H1 (cell line): ENCODE measurements at regions not wholly inside any gene's neighbourhood (a gene's known extent, or its start where the extent isn't known, plus 50 kb on each side); places are given as distances from the start of the nearest gene placed in this dataset.

ENCODE experiments used
- CTCF ChIA-PET: fragments of 300-600 bp; sonication (Branson Sonifier 250); formaldehyde crosslinking; loops from one replicate; lab custom pipeline; 2021; ENCODE audit not compliant: partially characterized antibody; lab: Charles Lee
- POLR2A ChIA-PET: fragments of 300-600 bp; sonication (Branson Sonifier 250); formaldehyde crosslinking; loops from one replicate; lab custom pipeline; 2021; ENCODE audit warnings: inconsistent platforms; ENCODE audit not compliant: partially characterized antibody; lab: Charles Lee
- DNase-seq, 2 experiments: peaks; one replicate each; pipeline versions ENCODE4 v3.0.0 to v3.0.0-alpha.2; 2010 to 2022; ENCODE audit warnings: low spot score in 2 of 2, low read depth in 1 of 2, mixed read lengths in 1 of 2
- FAIRE-seq: peaks from 2 replicates; lab custom pipeline; 2011; peaks lifted over from hg19 to GRCh38; lab: Jason Lieb, UNC
- H2AFZ ChIP-seq: 2 replicates; pipeline ENCODE4 v1.8.1; 2012; ENCODE audit warnings: low read length, inconsistent platforms
- H2AK5ac ChIP-seq: 2 replicates; pipeline ENCODE4 v1.6.1; 2013; ENCODE audit warnings: low read depth, low read length
- H2BK120ac ChIP-seq: replicated peaks from 2 replicates; pipeline ENCODE3; 2013; ENCODE audit warnings: low read depth, low read length, inconsistent platforms
- H2BK12ac ChIP-seq: 2 replicates; pipeline ENCODE4 v1.6.1; 2013; ENCODE audit warnings: low read depth, low read length
- H2BK15ac ChIP-seq: 2 replicates; pipeline ENCODE4 v1.6.1; 2013; ENCODE audit warnings: low read length
- H2BK20ac ChIP-seq: 2 replicates; pipeline ENCODE4 v1.6.1; 2013; ENCODE audit warnings: low read length
- H2BK5ac ChIP-seq: 2 replicates; pipeline ENCODE4 v1.6.1; 2013; ENCODE audit warnings: low read depth, low read length
- H3K14ac ChIP-seq: 2 replicates; pipeline ENCODE4 v1.6.1; 2013; ENCODE audit warnings: inconsistent platforms; ENCODE audit not compliant: insufficient read length
- H3K18ac ChIP-seq: 2 replicates; pipeline ENCODE4 v1.6.1; 2013; ENCODE audit warnings: low read length; ENCODE audit errors: extremely low read depth
- H3K23ac ChIP-seq: 2 replicates; pipeline ENCODE4 v1.6.1; 2013; ENCODE audit warnings: inconsistent platforms; ENCODE audit not compliant: insufficient read length
- H3K23me2 ChIP-seq: 2 replicates; pipeline ENCODE4 v1.6.1; 2013; ENCODE audit warnings: low read depth, low read length
- H3K27ac ChIP-seq: 2 replicates; pipeline ENCODE4 v1.6.1; 2011; ENCODE audit warnings: low read depth, low read length, inconsistent platforms
- H3K27me3 ChIP-seq, 4 experiments: replicated peaks in 1 of 4; 1 replicate in 1 of 4; 2 replicates in 3 of 4; pipeline versions ENCODE4 v1.6.1 to v1.8.1; 2011 to 2013; ENCODE audit warnings: low read length in 3 of 4, mild to moderate bottlenecking in 3 of 4, inconsistent platforms in 2 of 4, mixed read lengths in 2 of 4, moderate library complexity in 1 of 4; ENCODE audit not compliant: control insufficient read depth in 3 of 4, insufficient read depth in 3 of 4; ENCODE audit errors: extremely low read depth in 1 of 4
- H3K36me3 ChIP-seq, 4 experiments: 2 replicates each; pipeline versions ENCODE4 v1.6.1 to v1.8.1; 2011 to 2013; ENCODE audit warnings: mild to moderate bottlenecking in 4 of 4, low read length in 3 of 4, moderate library complexity in 2 of 4, control low read depth in 1 of 4, inconsistent platforms in 1 of 4; ENCODE audit not compliant: insufficient read depth in 4 of 4, control insufficient read depth in 2 of 4
- H3K4ac ChIP-seq: replicated peaks from 2 replicates; pipeline ENCODE3; 2013; ENCODE audit warnings: low read length, low read depth, mixed read lengths, inconsistent platforms; ENCODE audit not compliant: insufficient read length
- H3K4me1 ChIP-seq, 4 experiments: replicated peaks in 1 of 4; 1 replicate in 1 of 4; 2 replicates in 3 of 4; pipeline versions ENCODE4 v1.6.1 to v1.8.1; 2011 to 2013; ENCODE audit warnings: low read length in 3 of 4, inconsistent platforms in 2 of 4, mixed read lengths in 1 of 4; ENCODE audit not compliant: insufficient read depth in 4 of 4, control insufficient read depth in 3 of 4
- H3K4me2 ChIP-seq, 2 experiments: 2 replicates each; pipeline versions ENCODE4 v1.6.1 to v1.8.1; 2011 to 2013; ENCODE audit warnings: low read depth in 2 of 2, low read length in 2 of 2, control low read depth in 1 of 2, inconsistent platforms in 1 of 2, mild to moderate bottlenecking in 1 of 2; ENCODE audit not compliant: insufficient read depth in 1 of 2
- H3K4me3 ChIP-seq, 4 experiments: fragments of 200-600, 300-600 bp in 1 of 4; sonication (generic), shearing (Covaris generic), sonication (Bioruptor Twin) in 1 of 4; 2 replicates each; pipeline versions ENCODE4 v1.5.1 to v1.8.1; 2011 to 2016; ENCODE audit warnings: low read length in 4 of 4, low read depth in 3 of 4, control low read depth in 2 of 4, inconsistent platforms in 2 of 4, mild to moderate bottlenecking in 2 of 4, mixed read lengths in 1 of 4, moderate library complexity in 1 of 4; ENCODE audit not compliant: insufficient read depth in 2 of 4; ENCODE audit errors: extremely low read depth in 1 of 4
- H3K56ac ChIP-seq: replicated peaks from 2 replicates; pipeline ENCODE3; 2013; ENCODE audit warnings: low read depth, mild to moderate bottlenecking, mixed read lengths, low read length, inconsistent platforms; ENCODE audit not compliant: insufficient read length
- H3K79me1 ChIP-seq: 2 replicates; pipeline ENCODE4 v1.6.1; 2013; ENCODE audit warnings: low read depth, low read length, control low read depth
- H3K79me2 ChIP-seq, 2 experiments: 2 replicates each; pipeline versions ENCODE4 v1.6.1 to v1.8.1; 2012 to 2013; ENCODE audit warnings: low read length in 2 of 2, mild to moderate bottlenecking in 2 of 2, inconsistent platforms in 1 of 2; ENCODE audit not compliant: insufficient read depth in 2 of 2, control insufficient read depth in 1 of 2
- H3K9ac ChIP-seq, 4 experiments: replicated peaks in 1 of 4; 1 replicate in 1 of 4; 2 replicates in 3 of 4; pipeline versions ENCODE4 v1.6.1 to v1.8.1; 2011 to 2013; ENCODE audit warnings: low read depth in 3 of 4, low read length in 3 of 4, control low read depth in 2 of 4, mild to moderate bottlenecking in 2 of 4, moderate library complexity in 2 of 4, inconsistent platforms in 1 of 4; ENCODE audit errors: extremely low read depth in 1 of 4
- H3K9me3 ChIP-seq, 2 experiments: 2 replicates each; pipeline versions ENCODE4 v1.6.1 to v1.8.1; 2012 to 2013; ENCODE audit warnings: mild to moderate bottlenecking in 2 of 2, moderate library complexity in 2 of 2, control low read depth in 1 of 2, inconsistent platforms in 1 of 2, low read depth in 1 of 2, low read length in 1 of 2, mixed read lengths in 1 of 2; ENCODE audit not compliant: insufficient read depth in 2 of 2
- H4K20me1 ChIP-seq, 2 experiments: replicated peaks in 1 of 2; 2 replicates each; pipeline versions ENCODE3 to v1.8.1; 2011 to 2013; ENCODE audit warnings: inconsistent platforms in 2 of 2, low read length in 2 of 2, mild to moderate bottlenecking in 1 of 2; ENCODE audit not compliant: insufficient read depth in 2 of 2, control insufficient read depth in 1 of 2
- H4K5ac ChIP-seq: 2 replicates; pipeline ENCODE4 v1.6.1; 2013; ENCODE audit warnings: low read length, low read depth, mixed read lengths, inconsistent platforms; ENCODE audit not compliant: insufficient read length
- H4K8ac ChIP-seq: 2 replicates; pipeline ENCODE4 v1.8.0; 2013; ENCODE audit warnings: mild to moderate bottlenecking, moderate library complexity, low read length, inconsistent platforms; ENCODE audit not compliant: insufficient read depth; ENCODE audit errors: extremely low read depth
- H4K91ac ChIP-seq: replicated peaks from 2 replicates; pipeline ENCODE3; 2013; ENCODE audit warnings: low read length, mixed read lengths, inconsistent platforms; ENCODE audit not compliant: insufficient read length
- HDAC2 ChIP-seq, 2 experiments: fragments of 300-600 bp in 1 of 2; sonication (generic) in 1 of 2; IDR thresholded peaks; 2 replicates each; pipeline ENCODE4 v1.6.1; 2011 to 2012; ENCODE audit warnings: low read depth in 2 of 2, low read length in 2 of 2, mild to moderate bottlenecking in 2 of 2, moderate library complexity in 2 of 2, borderline replicate concordance in 1 of 2, inconsistent platforms in 1 of 2
- NRF1 ChIP-seq: IDR thresholded peaks from 2 replicates; pipeline ENCODE4 v1.6.1; 2011; ENCODE audit warnings: mild to moderate bottlenecking, low read depth, low read length, improper control_type of control experiment
- WGBS, 2 experiments: shearing (Covaris generic) in 1 of 2; methylation state at CpG; one replicate each; pipeline versions ENCODE4 v1.1.6 to v1.1.7; 2013 to 2015; ENCODE audit warnings: low lambda C conversion rate in 2 of 2, mixed read lengths in 2 of 2, inconsistent platforms in 1 of 2, low coverage in 1 of 2, missing lambda C conversion rate in 1 of 2; ENCODE audit not compliant: insufficient replicate concordance in 2 of 2, insufficient coverage in 1 of 2, insufficient read length in 1 of 2; ENCODE audit errors: extremely low coverage in 1 of 2, missing lambda C conversion rate in 1 of 2; 5-methylcytosine and 5-hydroxymethylcytosine counted together

GRCh38 chr18:64809801-64810200, 660.9 kb upstream of the LINC00305 start:
- Histone ChIP-seq H3K27ac (no peak overlapping the region), H3K36me3 (no peaks in the 10 kb centered on the region), H3K4me3 (no peak overlapping the region), H3K23me2 (no peaks in the 10 kb centered on the region), H3K9me3 (no peaks in the 10 kb centered on the region), H4K5ac (no peak overlapping the region), H3K79me2 (no peaks in the 10 kb centered on the region), H3K9ac (no peak overlapping the region), H3K79me1 (no peaks in the 10 kb centered on the region), H2AFZ (0 out of 2 replicates have a peak overlapping the region, but pooled peaks have one; percentile 52), H2BK12ac (no peak overlapping the region), H2BK120ac (no peak overlapping the region), H4K8ac (no peak overlapping the region), H3K14ac (no peak overlapping the region), H2AK5ac (no peak overlapping the region), H3K4ac (no peak overlapping the region), H3K4me2 (no peak overlapping the region), H2BK5ac (no peak overlapping the region), H3K18ac (no peak overlapping the region), H4K20me1 (no peaks in the 10 kb centered on the region), H2BK20ac (no peak overlapping the region), H3K56ac (no peak overlapping the region), H2BK15ac (no peak overlapping the region), H3K23ac (no peak overlapping the region), H3K27me3 (no peaks in the 10 kb centered on the region), H3K4me1 (no peaks in the 10 kb centered on the region), H4K91ac (no peak overlapping the region)
- WGBS, 2 experiments = 89% methylated on average over 5 of the region's 5 CpGs; no CpG with 5 or more reads in 1 of the 2 experiments
- no peak for DNase-seq
- ChIA-PET POLR2A (no interaction called here), CTCF (no interaction called here)
- no peak for FAIRE-seq
- TF ChIP-seq HDAC2 (IDR thresholded peaks at IDR 0.05; ENCODE audit: borderline replicate concordance in 1 of 2, low read depth in 2 of 2, low read length in 2 of 2) = no peak
- TF ChIP-seq NRF1 = no peak
